SK-N-SH treated with all-trans-retinoic acid at 6 μM for 48 hours (cell line): ENCODE measurements at regions not wholly inside any gene's neighbourhood (a gene's known extent, or its start where the extent isn't known, plus 50 kb on each side); places are given as distances from the start of the nearest gene placed in this dataset.

ENCODE experiments used
- ARNTL ChIP-seq: fragments of 450-650 bp; formaldehyde crosslinking; IDR thresholded peaks from 2 replicates; pipeline ENCODE4 v1.5.0; 2020; ENCODE audit warnings: low read depth, mild to moderate bottlenecking, moderate library complexity, borderline replicate concordance
- BACH2 ChIP-seq: fragments of 250-450 bp; sonication (Bioruptor Pico); IDR thresholded peaks from 2 replicates; pipeline ENCODE4 v1.9.0; 2021; ENCODE audit warnings: mild to moderate bottlenecking, borderline replicate concordance
- PATZ1 ChIP-seq: fragments of 250-450 bp; sonication (Bioruptor Pico); IDR thresholded peaks from 2 replicates; pipeline ENCODE4 v1.8.0; 2020; ENCODE audit warnings: mild to moderate bottlenecking, moderate library complexity, borderline replicate concordance
- ZC3H10 ChIP-seq: fragments of 250-450 bp; sonication (Bioruptor Pico); IDR thresholded peaks from 2 replicates; pipeline ENCODE4 v1.5.1; 2021; ENCODE audit warnings: mild to moderate bottlenecking, moderate library complexity

DNA sequence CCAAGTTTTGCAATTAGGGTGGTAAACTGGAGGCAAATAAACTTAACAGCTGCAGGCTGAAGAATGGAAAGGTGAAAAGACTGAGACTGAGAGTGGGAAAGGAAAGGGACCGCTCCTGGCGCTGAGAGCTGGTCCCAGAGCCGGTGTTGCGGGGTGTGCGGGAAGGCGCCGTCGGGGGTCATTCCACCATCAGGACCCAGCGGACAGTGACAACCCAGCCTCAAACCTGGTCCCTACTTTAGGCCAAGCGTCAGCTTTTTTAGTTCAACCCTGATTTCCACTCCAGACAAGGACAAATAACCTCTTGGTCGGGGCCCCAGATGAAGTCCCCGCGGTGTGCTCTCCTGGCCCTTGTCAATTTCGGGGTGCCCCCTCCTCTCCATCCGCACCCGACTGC is 145.8 kb upstream of the ETS2 start:
- no peak for TF ChIP-seq BACH2 (CRISPR knock-in tag)
- TF ChIP-seq ARNTL (CRISPR knock-in tag): no peak
- TF ChIP-seq PATZ1 (CRISPR knock-in tag): no peak
- TF ChIP-seq ZC3H10 (CRISPR knock-in tag): no peak
